AG09319 (cell line): ENCODE measurements at regions not wholly inside any gene's neighbourhood (a gene's known extent, or its start where the extent isn't known, plus 50 kb on each side); places are given as distances from the start of the nearest gene placed in this dataset.

Source experiments
- DNase-seq: peaks from one replicate; pipeline ENCODE4 v3.0.0-alpha.2; 2010; ENCODE audit warnings: low read depth; ENCODE audit errors: extremely low read depth
- CTCF ChIP-seq: IDR thresholded peaks from 2 replicates; pipeline ENCODE4 v1.5.1; 2011; ENCODE audit warnings: low read depth, mild to moderate bottlenecking, inconsistent platforms, low read length, moderate library complexity

- no peak for DNase-seq
- TF ChIP-seq CTCF = no peak
Measured at GRCh38 chr1:185398022-185398421, 81.0 kb upstream of the IVNS1ABP start.

GRCh38 chr1:185397183-185397582 lies 80.1 kb upstream of the IVNS1ABP start:
- DNase-seq = no peak
- no peak for TF ChIP-seq CTCF

DNA sequence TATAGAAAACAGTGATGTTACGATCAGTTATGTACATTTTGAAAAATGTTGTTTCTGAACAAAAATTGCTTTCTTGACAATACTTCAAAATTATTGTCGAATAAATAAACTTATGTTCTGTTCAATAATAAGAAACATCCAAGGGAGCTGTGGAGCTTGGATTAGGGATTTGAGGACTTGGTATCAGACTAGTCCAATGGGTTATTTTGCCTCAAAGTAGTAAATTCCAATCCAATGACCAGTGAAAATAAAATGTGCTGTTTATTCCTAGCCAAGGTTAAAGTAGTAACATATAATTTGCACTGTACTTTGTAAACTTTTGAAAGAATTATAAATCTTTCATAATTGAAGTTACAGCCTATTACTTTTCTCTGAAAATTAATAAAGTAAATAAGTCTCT lies 79.1 kb upstream of the IVNS1ABP start:
- no peak for DNase-seq
- TF ChIP-seq CTCF = no peak

DNA sequence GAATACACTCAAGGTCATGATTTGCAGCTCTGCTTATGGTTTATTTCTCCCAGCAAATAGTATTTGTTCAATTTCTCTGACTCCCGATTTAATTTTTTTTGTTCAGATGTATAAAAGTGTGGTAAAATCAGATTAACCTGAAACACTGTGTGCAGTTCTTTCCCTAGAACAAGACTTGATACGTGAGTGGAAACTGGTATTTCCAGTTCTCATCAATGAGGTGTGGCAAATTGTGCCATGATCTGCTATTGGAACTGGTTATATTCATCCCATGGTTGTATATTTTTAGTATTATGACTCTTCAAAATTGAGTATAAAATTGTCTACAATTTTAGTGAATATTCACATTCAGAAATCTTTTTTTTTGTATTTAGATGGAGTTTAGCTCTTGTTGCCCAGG lies 76.8 kb upstream of the IVNS1ABP start:
- no peak for DNase-seq
- TF ChIP-seq CTCF = no peak

GRCh38 chr1:185393205-185393604 lies 76.2 kb upstream of the IVNS1ABP start:
- TF ChIP-seq CTCF = no peak
- DNase-seq = no peak

- DNase-seq = no peak
- TF ChIP-seq CTCF = no peak
Measured at GRCh38 chr1:185388815-185389214, 71.8 kb upstream of the IVNS1ABP start.

DNA sequence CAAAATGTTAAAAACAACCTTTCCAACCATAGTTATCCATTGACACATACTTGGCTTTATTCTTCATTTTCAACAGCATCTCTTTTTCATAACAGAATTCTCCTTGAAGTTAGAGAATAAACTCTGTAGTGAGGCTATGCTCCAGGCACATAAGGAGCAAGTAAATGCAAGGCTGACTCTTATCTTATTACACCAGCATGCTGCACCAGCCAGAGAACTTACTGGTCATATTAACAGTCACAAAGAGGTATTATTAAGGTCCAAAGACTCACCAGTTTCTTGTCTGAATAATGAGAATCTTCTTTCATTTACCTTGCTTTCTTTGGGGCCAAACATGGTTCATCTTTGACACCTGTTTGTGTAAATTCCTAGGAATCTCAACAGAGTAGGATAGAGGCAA lies 71.3 kb upstream of the IVNS1ABP start:
- no peak for TF ChIP-seq CTCF
- DNase-seq = no peak
